ENCODE measurements at regions not wholly inside any gene's neighbourhood (a gene's known extent, or its start where the extent isn't known, plus 50 kb on each side); places are given as distances from the start of the nearest gene placed in this dataset.

- DNase-seq, result no peak
Measured at GRCh38 chr1:98021126-98021525, 100.3 kb upstream of the DPYD start.

DNA sequence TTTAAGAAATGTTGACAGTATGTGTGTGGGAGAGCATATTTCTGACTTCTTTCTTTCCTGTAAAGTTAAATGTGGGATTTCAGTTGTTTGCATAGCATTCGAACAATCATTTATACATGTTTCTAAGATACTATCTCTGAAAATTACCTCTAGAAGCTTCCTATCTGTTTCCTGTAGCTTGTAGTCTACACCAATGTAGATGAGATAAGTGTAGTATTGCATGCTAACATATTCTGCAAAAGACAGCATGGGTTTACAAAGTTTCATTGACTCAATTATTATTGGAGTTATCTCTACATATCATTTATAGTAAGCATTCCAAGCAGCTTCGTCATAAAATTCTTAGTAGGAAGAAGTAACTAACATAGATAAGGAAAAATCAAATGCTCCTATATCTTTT, 98.9 kb upstream of the DPYD start:
- no peak for DNase-seq

- DNase-seq, result no peak
Measured at GRCh38 chr1:98018074-98018473, 97.2 kb upstream of the DPYD start.

DNA sequence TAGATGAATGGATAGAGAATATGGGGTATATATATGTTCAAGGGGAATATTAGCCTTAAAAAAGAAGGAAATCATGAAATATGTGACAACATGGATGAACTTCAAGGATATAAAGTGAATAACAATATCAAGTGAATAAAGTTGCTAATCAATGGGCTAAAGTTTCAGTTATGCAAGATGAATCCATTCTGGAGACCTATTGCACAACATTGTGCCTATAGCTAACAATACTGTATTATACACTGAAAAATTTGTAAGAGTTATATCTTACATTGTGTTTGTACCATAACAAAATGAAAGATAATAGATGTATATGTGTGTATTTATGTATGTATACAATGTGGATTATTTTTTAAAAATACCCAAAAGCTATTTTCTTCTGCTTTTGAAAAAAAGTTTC, 96.3 kb upstream of the DPYD start:
- no peak for DNase-seq

DNA sequence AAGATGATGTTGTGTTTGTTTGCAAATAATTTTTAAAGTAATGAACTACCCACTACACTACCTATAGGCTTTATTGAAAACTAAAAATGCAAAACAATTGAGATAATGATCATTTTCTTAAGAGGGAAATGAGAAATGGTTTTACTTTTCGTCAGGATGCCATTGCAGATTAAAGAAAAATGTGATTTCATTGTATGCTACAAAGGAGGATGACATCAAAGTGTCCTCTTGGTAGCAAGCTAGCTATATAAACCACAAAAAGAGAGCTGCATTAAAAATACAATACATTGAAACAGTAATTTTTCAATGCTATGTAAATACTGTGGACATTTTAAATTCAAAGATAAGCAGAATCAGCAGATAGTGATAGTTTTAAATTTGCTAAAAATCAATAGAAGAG, 87.5 kb upstream of the DPYD start:
- no peak for DNase-seq

GRCh38 chr1:98005326-98006010, 84.6 kb upstream of the DPYD start:
- no peak for DNase-seq

- no peak for DNase-seq
Measured at GRCh38 chr1:98003442-98003841, 82.6 kb upstream of the DPYD start.

- no peak for DNase-seq
Measured at GRCh38 chr1:98002288-98002687, 81.5 kb upstream of the DPYD start.

DNA sequence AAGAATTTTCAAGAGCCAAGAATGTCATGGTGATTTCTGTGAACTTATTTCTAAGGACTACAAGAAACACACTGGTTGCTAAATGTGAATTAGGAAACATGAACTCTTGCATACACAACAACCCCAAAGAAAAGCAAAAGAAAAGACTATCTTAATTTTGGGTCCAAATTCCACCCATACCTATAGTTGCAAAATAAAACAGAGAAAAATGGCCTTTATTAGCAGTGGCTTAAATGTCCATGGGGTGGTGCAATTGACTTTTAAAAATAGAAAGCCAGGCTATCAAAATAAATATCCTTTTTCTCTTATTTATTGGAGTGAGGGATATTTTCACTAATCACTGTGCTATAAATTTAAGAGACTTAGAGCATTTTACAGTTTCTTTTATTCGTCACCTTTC, 80.9 kb upstream of the DPYD start:
- peak; percentile 11 for DNase-seq

- no peak for DNase-seq
Measured at GRCh38 chr1:97999320-97999719, 78.5 kb upstream of the DPYD start.

DNA sequence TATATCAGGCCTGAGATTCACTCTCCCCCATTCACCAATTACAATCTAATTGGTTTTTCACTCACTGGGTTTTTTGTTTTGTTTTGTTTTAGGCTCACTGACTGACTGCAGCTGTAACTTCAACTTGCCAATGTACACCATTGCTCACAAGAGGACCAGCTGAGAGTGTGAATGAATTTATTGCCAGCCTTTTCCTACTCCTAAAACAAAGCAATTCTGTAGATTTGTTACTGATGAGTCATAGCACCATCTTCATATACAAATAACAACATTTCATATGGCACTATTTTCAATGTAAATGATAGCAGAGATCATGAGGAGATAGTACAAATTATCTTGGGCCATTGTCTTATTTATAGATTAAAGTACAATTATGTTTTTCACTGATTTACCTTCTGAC, 76.0 kb upstream of the DPYD start:
- no peak for DNase-seq

DNA sequence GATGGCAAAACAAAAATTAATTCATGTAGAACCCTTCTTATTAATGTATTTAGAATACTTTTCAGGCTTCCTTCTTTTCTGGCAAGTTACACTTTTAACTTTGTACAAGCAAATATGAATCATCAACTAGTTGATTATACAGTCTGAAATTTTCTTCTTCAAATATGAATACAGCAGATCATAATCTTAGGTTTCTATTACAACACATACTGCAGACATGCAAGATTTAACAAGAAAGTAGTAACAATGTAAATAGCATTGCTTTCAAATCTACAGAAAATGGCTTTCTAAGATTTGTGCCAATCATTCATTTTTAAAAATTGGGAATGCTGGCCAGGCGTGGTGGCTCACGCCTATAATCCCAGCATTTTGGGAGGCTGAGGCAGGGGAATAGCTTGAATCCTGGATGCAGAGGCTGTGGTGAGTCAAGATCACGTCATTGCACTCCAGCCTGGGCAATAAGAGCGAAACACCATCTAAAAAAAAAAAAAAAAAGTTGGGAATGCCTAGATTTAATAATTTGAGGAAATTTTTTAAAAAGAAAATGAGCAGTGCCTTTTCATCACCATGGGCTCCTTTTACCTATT, 68.4 kb upstream of the DPYD start:
- DNase-seq, result no peak

- no peak for DNase-seq
Measured at GRCh38 chr1:97986041-97987005, 65.5 kb upstream of the DPYD start.

- no peak for DNase-seq
Measured at GRCh38 chr1:97983126-97983525, 62.3 kb upstream of the DPYD start.

DNA sequence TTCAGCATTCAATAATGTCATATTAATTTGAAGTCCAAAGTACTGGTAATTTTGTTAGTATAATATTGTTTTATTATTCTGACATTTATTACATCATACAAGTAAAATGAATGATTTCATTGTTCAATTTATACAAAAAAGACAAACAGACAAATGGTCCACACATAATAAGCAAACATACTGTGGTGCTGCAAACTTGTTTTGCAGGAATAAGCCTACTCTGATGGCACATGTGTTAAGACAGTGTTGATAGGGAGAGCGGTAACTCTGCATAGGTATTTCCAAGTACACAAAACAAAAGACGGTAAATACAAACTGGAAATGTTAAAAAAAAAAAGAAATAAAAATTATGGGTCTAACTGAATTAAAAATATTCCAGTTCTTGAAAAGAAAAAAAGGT, 59.7 kb upstream of the DPYD start:
- DNase-seq, result no peak

GRCh38 chr1:97976801-97977200, 56.0 kb upstream of the DPYD start:
- DNase-seq, result peak; percentile 48
